Activated CD4-positive, alpha-beta T cell treated with anti-CD3 and anti-CD28 coated beads, Interleukin-2, amount 50 U/mL, for 1 hour (primary cell): ENCODE measurements at regions not wholly inside any gene's neighbourhood (a gene's known extent, or its start where the extent isn't known, plus 50 kb on each side); places are given as distances from the start of the nearest gene placed in this dataset.
"Not testable (repeated sequence)": the region's sequence is repeated elsewhere in the genome, so short reads cannot be mapped to it uniquely, and the experiment has no call there.

ENCODE experiments used
- DNase-seq: peaks from one replicate; pipeline ENCODE4 v3.0.0-alpha.2; 2020

DNA sequence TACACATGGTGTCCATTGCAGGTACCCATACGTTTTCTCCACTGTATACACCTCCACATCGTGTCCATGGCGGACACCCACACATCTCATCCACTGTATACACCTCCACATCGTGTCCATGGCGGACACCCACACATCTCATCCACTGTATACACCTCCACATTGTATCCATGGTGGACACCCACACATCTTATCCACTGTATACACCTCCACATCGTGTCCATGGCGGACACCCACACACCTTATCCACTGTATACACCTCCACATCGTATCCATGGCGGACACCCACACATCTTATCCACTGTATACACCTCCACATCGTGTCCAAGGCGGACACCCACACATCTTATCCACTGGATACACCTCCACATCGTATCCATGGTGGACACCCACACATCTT, 50.4 kb upstream of the TTC34 start:
- DNase-seq: not testable (repeated sequence)

DNA sequence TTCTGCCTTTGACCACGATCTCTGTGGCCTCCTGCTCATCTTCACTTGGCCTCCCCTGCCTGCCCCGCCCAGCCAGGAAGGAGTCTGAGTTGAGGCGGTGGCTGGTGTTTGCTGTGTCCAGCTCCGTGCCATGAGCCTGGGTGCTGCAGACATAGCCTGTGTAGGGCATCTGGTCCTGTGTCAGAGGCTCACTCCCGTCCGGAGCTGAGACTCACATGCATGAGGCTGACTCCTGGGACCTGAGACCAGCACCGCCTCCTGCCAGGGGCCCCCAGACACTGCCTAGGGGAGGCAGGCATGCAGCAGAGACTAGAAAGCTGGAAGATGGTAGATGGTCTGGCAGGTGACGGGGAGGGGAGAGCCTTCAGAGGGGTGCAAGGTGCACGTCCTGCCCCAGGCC, 52.2 kb upstream of the TTC34 start:
- DNase-seq: no peak

DNA sequence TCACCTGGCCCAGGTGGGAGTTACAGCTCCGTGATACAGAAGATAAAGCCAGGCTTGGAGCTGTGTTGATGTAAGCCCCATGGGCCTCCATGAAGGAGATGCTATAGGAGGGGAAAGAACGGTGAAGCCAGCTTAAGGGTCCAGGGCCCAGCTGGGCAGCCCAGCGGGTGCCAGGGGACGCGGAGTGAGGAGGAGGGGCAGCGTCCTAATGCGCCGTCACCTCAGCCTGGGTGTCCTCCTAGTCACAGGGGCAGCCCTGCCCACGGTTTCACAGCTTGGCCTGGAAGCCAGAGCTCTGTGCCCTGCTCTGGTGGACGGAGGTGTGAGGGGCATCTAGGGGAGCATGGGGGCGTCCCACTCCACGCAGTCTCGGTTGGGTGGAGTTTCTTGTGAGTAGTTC, 52.7 kb upstream of the TTC34 start:
- DNase-seq: no peak

DNA sequence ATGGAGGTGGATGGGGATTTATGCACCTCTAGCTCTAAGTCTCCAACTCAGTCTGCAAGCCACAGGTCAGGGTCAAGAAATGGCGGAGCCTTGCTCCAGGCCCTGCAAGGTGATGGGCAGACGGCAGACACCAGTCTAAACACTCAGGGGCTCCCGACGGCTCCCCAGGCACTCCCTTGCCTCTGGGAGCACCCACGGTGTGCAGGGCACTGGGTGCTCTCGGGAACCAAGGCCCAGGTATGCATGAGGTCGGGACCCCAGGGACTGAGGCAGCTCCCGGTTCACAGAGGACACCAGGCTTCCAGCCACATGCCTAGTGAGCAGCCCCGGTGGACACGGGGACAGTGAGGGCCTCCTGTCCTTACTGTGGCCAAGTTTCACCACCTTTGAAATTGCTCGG, 53.1 kb upstream of the TTC34 start:
- DNase-seq: no peak

DNA sequence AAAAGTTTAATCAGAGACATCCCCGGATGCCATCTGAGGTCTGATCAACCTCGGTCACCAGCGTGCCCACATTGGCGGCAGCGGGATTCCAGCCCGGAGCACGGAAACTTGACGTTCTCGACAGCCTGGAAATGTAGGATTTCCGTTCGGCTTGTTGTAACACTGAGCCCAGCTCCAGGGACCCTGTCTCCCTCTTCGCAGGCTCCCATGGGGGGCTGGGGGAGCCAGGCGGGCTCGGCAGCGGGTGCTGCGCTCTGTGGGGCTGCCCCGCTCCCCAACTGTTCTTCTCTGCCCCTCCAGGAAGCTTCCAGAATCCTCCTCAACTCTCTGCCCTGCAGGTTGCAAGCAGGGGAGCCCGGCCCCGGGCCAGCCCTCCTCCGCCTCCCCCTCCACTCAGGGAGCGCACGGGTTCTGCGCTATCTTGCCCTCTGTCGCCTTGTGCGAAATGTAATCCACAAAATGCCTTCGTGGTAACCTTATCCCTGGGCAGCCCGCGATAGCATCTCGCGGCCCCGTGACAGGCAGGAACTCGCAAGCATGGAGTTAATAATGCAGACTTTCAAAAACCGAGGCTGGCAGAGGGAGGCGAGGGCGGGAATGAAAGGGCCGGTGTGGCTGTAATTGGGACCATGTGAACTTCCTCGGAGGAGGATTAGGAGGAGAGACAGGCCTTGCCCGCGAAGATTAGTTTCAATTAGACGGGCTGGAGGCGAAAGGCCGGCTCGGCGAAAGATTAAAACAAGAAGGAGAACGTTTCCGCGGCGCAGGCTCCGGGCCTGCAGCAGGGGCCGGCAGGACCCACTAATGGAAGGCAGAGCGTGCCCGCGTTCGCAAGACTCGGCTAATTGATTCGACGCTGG, 53.9 kb upstream of the TTC34 start:
- DNase-seq: no peak

GRCh38 chr1:2856066-2856390, 54.5 kb upstream of the TTC34 start:
- DNase-seq: no peak

DNA sequence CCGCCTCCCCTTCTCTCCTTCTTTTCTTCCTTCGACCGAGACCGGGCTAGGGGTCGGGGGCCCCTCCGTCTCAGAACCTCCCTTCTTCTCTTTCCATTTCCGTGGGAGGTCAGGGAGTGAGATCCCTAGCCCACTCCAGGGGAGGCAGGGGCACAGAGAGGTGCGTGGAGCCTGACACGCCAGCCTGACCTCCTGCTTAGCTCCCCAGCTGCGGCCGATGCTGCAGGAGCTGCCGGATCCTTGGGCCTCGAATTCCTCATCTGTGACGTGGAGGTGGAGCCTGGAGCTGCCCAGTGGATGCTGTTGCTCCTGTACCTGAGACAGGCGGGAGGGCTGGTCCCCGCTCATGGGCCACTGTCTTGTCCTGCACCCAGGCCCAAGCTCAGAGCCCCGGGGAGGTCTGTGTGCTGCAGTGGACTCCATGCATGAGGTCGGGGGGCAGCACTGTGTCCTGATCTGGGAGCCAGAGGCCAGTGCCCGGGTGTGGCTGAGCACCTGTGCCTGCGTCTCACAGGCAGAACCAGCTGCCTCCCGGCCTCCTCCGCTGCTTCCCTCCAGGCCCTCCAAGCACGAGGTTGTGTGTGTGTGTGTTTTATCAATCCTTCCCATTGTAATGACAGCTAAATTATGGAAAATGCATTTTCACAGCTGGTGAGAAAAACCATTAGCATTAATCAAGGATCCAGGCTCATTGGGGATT, 55.3 kb upstream of the TTC34 start:
- DNase-seq: no peak

- DNase-seq: no peak
Measured at GRCh38 chr1:2857521-2857920, 56.0 kb upstream of the TTC34 start.

GRCh38 chr1:2858676-2859075, 57.2 kb upstream of the TTC34 start:
- no peak for DNase-seq

DNA sequence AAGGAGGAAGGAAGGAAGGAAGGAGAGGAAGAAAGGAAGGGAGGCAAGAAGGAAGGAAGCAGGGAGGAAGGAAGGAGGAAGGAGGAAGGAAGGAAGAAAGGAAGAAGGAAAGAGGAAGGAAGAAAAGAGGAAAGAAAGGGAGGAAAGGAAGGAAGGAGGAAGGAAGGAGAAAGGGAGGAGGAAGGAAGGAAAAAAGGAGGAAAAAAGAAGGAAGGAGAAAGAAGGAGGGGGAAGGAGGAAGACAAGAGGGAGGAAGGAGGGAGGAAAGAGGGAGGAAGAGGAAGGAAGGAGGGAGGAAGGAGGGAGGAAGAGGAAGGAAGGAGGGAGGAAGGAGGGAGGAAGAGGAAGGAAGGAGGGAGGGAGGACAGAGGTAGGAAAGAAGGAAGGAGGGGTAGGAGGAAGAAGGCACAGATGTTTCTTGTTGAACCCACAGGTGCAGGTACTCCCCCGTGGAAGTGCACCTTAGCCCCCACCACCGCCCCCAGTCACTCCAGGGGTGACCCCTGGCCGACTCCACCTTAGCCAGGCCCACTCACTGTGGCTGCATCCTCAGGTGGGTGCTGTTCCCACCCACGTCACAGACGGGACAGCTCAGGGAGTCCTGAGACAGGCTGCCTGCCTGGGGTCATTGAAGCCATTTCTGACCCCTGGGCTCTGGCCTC, 57.9 kb upstream of the TTC34 start:
- DNase-seq: no peak

GRCh38 chr1:2859881-2860430, 58.5 kb upstream of the TTC34 start:
- DNase-seq: no peak

DNA sequence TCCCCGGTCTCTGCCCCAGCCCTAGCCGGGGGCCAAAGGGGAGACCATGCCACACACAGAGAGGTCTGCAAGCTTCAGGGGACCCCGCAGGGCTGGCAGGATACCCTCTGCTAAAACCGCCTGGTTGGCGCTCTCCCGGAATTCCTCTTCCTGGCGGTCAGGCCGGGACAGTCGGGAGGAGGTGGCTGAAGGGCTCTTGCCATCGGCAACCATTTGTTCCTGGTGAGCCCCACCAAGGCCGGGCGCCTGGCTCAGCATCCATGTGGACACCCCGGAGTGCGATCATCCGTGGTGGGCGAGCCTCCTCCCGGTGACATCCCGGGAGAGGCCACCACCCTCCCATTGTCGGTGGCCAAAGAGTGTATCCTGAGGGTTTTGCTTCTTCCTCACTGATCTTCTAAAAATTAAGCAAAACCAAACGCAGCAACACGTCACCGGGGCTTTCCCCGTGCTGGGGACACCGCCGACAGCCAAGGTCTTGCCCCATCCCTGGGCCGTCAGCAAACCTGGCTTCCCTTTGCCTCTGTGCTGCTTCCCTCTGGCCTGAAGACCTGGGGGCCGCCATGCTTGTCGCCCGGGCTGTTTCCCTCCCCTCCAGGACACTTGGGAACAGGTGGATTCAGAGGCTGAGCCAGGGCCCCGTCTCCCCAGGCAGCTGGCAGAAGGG, 59.1 kb upstream of the TTC34 start:
- DNase-seq: no peak

- no peak for DNase-seq
Measured at GRCh38 chr1:2861143-2861987, 59.9 kb upstream of the TTC34 start.

DNA sequence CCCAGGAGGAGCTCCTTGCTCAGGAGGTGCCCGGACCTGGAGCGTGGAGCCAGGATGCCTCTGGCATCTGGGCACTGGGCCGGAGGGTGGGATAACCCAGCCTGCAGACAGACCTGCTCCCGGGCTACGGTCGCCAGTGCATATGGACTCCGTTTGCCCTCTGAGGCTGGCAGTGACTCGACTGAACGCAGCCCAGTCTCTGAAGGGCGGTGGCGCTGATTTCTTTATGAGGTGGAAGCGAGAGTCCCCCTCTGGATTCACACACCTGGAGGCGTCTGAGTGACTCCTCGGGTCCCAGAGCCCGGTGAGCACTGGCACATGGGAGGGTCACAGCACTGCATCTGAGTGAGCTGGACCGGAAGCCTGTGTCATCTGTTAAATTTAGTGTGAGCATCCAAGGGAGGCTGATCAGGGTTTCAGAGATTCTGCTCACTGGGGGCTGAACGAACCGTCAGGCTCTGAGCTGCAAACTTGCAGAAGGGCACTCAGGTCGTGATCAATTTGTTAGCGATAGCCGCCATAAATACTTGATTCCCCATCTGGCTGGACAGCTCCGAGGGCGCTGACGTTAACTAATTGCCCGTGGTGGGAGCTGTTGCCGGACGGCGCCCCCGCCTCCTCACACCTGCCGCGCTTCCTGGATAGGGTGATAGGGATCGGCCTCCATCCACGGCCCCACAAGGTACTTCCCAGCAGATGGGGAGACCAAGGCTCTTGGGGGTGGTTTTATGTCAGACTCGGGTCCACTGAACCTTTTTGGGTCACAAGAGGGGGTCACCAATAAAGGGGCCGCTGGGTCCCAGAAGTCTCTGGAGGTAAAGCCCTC, 60.7 kb upstream of the TTC34 start:
- no peak for DNase-seq

DNA sequence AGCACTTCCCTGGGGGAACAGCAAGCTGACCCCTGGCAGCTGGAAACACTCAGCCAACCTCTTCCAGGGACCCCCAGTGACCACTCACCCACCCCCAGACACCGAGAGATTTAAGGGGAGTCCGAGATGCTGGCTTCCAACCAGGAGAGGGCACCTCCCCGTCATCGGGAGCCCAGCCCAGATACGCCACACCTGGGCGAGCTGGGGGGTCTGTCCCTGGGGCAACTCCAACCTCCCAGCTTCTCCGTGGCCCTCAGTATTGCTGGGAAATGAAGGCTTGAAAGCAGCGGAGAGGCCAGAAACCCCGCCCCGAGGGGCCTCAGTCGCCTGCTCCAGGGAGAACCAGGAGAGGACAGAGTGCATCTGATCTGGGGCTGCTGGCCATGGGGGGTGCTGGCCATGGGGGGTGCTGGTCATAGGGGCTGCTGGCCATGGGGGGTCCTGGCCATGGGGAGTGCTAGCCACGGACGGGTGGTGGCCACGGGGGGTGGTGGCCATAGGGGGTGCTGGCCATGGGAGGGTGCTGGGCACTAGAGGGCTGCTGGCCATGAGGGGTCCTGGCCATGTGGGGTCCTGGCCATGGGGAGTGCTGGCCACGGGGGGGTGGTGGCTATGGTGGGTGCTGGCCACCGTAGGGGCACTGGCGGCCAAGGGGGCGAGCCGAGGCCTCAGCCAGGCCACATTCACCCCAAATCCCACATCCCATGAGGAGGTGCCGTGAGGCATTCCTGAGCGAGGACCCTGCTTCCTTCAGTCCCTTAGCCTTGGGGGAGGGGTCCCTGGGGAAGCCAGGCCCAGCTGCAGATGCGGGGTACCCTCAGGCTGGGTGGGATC, 61.5 kb upstream of the TTC34 start:
- no peak for DNase-seq

- DNase-seq: no peak
Measured at GRCh38 chr1:2863648-2863963, 62.1 kb upstream of the TTC34 start.

DNA sequence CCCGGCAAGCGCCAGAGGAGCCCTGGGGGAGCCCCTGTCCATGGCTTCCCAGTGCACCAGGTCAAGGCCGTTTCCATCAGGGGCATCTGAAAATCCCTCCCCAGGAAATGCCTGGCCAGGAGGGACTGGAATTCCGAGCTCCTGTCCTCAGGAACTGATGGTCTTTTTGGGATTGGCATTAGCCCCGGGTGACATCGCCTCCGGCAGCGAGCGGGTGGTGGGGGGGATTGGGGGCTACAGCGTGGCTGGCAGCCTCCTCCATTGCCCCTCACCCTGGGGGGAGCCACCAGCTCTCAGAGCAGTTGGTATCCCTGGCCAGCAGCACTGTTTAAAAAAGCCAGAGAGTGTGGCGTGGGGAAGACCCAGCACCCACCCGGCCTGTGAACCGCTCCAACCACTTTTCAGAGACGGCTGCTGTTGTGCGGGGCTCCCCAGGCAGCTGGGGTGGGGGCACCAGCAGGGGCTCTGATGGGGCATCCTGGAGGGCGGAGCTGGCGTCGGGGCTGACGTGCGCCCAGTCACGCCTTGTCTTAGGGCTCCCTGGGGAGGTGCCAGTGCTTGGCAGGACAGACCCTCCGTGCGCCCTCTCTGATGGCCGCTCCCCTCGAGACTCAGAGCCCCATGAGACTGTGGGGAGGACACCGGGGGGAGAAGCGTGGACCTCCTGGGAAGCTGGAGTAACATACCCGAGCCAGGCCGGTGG, 62.9 kb upstream of the TTC34 start:
- DNase-seq: no peak

DNA sequence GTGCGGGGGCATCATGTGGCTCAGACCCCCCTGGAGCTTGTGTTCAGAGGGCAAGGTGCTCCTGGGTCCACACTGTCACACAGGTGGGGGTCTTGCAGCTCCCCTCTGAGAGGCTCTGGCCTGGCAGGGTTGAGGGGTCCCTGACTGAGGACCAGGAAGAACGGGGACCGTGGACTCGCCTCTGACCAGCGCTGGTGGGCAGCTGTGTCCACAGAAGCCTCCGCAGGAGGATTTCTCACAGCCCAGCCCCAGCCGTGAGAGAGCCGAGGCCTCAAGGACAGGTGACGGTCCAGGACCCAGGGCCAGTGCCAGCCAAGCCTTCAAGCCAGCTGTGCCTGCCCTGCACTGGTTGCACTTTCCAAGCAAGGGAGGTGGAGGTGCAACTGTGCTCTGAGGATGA, 63.5 kb upstream of the TTC34 start:
- DNase-seq: no peak

DNA sequence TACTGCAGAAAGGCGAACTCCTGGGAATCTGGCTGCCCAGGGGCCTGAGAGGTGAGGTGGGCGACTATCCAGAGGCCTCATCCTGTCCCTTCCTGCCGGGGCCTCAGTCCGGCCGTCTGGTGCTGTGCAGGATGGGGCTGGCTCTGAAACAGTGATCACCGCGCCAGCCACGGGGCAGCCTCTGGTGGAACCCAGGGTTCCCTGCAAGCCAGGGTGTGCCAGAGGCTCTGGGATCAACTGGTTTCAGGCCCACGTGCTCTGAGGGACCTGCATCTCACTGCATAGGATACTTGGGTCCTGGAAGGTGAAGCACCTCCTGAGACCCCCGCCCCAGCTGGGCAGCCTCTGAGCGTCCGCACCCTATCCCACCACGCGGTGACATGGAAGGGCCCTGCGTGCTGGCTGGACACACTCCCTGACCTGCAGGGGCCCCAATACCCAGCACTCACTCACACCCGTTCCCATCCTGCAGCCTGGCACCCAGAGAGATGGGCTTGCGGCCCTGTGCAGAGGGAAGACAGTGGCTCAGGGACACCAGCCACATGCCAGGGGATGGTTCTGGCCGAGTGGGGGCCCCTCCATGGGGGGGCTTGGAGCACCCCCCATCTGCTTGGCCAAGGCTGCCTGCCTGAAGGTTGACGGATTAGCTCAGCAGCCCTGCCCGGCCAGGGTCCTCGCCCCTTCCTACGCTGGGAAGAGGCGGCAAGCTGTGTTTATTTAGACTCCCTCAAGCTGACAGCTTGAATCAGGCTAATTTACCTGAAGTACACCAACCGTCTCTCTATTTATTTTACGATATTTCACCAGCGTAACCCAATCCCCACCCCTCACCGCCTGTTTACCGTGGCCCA, 64.3 kb upstream of the TTC34 start:
- DNase-seq: no peak
